ENCODE measurements at regions not wholly inside any gene's neighbourhood (a gene's known extent, or its start where the extent isn't known, plus 50 kb on each side); places are given as distances from the start of the nearest gene placed in this dataset.

- POLR2A ChIA-PET = no interaction called here
- ATAC-seq (no peak), DNase-seq (ENCODE audit: low read depth, low spot score) (no peak)
- TF ChIP-seq TCF7L2 (IDR thresholded peaks at IDR 0.05; ENCODE audit: low read depth, low read length) (no peak), POLR2AphosphoS5 (IDR thresholded peaks at IDR 0.05; ENCODE audit: low read depth, low read length) (no peak), SIN3A (IDR thresholded peaks at IDR 0.05; ENCODE audit: borderline replicate concordance, insufficient read depth, low read depth, low read length) (no peak), CTCF (IDR thresholded peaks at IDR 0.05) (no peak)
- TF ChIP-seq, protein P1, sequence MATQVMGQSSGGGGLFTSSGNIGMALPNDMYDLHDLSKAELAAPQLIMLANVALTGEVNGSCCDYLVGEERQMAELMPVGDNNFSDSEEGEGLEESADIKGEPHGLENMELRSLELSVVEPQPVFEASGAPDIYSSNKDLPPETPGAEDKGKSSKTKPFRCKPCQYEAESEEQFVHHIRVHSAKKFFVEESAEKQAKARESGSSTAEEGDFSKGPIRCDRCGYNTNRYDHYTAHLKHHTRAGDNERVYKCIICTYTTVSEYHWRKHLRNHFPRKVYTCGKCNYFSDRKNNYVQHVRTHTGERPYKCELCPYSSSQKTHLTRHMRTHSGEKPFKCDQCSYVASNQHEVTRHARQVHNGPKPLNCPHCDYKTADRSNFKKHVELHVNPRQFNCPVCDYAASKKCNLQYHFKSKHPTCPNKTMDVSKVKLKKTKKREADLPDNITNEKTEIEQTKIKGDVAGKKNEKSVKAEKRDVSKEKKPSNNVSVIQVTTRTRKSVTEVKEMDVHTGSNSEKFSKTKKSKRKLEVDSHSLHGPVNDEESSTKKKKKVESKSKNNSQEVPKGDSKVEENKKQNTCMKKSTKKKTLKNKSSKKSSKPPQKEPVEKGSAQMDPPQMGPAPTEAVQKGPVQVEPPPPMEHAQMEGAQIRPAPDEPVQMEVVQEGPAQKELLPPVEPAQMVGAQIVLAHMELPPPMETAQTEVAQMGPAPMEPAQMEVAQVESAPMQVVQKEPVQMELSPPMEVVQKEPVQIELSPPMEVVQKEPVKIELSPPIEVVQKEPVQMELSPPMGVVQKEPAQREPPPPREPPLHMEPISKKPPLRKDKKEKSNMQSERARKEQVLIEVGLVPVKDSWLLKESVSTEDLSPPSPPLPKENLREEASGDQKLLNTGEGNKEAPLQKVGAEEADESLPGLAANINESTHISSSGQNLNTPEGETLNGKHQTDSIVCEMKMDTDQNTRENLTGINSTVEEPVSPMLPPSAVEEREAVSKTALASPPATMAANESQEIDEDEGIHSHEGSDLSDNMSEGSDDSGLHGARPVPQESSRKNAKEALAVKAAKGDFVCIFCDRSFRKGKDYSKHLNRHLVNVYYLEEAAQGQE (IDR thresholded peaks at IDR 0.05; ENCODE audit: insufficient read depth in 1 of 2, low read depth in 2 of 2, low read length in 1 of 2) = no peak
- Histone ChIP-seq H3K4me1 (ENCODE audit: control insufficient read depth, insufficient read depth, low read length) (no peaks in the 10 kb centered on the region), H3K27ac (ENCODE audit: low read length) (no peak overlapping the region), H3K36me3 (ENCODE audit: control insufficient read depth, insufficient read depth, low read length) (no peaks in the 10 kb centered on the region), H3K27me3 (ENCODE audit: control insufficient read depth, insufficient read depth, low read length) (no peaks in the 10 kb centered on the region), H3K4me3 (ENCODE audit: low read depth in 2 of 2, low read length in 2 of 2) (no peak overlapping the region), H3K9me3 (ENCODE audit: control insufficient read depth, insufficient read depth, low read depth, low read length) (no peaks in the 10 kb centered on the region)
- intact Hi-C loops (cut with micrococcal nuclease; ENCODE audit: unreplicated experiment) (no loop called here), in situ Hi-C loops (cut with HindIII; ENCODE audit: low pct_unique_long_range_greater_than_20kb, low sequenced_read_pairs) (no loop called here)
- no TSS peak for BruUV-seq (replicated peaks)
- CTCF ChIA-PET = no interaction called here
Observed at GRCh38 chr11:92061456-92062062, 163.1 kb upstream of the FAT3 start.

DNA sequence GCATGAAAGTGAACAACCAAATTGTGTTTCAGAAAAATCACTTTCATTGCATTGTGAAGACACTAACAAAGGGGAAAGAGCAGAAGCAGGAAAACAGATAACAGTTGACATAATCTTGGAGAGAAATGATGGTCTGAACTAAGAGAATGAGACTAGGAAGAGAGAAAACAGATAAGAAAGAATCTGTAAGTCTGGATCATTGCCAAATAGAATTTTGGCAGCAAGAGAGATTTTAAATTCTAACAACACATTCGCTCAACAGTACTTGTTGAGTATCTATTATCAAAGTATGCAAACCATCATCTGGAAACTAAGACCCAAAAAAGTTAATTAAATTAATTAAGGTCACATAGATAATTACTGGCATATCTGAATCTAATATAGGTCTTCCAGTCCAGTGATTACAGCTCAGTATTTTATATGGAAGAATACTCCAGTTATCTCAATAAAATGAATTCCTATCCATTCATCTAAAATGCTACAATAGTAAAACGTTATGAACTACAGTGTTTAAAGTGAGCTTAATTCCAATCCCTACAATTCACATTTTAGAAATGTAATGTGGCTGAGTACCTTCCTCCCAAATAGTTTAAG lies 166.7 kb upstream of the FAT3 start:
- H3K27ac ChIP-seq (ENCODE audit: low read length) = no peak overlapping the region
- H3K36me3 ChIP-seq (ENCODE audit: control insufficient read depth, insufficient read depth, low read length) = no peaks in the 10 kb centered on the region
- H3K9me3 ChIP-seq (ENCODE audit: control insufficient read depth, insufficient read depth, low read depth, low read length) = no peaks in the 10 kb centered on the region
- in situ Hi-C loops (cut with HindIII; ENCODE audit: low pct_unique_long_range_greater_than_20kb, low sequenced_read_pairs) = no loop called here
- no peak overlapping the region for H3K4me3 ChIP-seq (ENCODE audit: low read depth in 2 of 2, low read length in 2 of 2)
- no TSS peak for BruUV-seq (replicated peaks)
- no peak for TF ChIP-seq SIN3A (IDR thresholded peaks at IDR 0.05; ENCODE audit: borderline replicate concordance, insufficient read depth, low read depth, low read length)
- ChIA-PET CTCF (no interaction called here), POLR2A (no interaction called here)
- ATAC-seq = no peak
- intact Hi-C loops (cut with micrococcal nuclease; ENCODE audit: unreplicated experiment) = no loop called here
- H3K4me1 ChIP-seq (ENCODE audit: control insufficient read depth, insufficient read depth, low read length) = no peaks in the 10 kb centered on the region
- H3K27me3 ChIP-seq (ENCODE audit: control insufficient read depth, insufficient read depth, low read length) = no peaks in the 10 kb centered on the region
- no peak for DNase-seq (ENCODE audit: low read depth, low spot score)

DNA sequence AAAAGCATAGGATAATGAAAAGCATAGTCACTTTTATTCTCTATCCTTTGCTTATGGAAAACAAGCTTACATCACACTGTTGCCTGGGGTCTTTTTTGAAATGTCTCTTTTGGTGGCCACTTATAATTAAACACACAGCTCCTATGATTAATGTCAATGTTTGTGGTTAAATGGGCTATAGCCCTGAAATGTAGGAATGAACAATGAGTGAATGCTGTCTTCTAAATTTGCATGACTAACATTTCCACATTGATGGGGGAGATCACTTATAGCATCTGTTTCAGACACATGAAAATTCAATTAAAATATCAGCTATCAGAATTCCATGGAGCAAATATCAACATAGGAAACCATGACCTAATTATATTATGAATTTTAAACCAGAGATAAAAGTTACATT lies 171.4 kb upstream of the FAT3 start:
- ATAC-seq = no peak
- POLR2A ChIA-PET = no interaction called here
- Histone ChIP-seq H3K27ac (ENCODE audit: low read length) (no peak overlapping the region), H3K27me3 (ENCODE audit: control insufficient read depth, insufficient read depth, low read length) (no peaks in the 10 kb centered on the region), H3K36me3 (ENCODE audit: control insufficient read depth, insufficient read depth, low read length) (no peaks in the 10 kb centered on the region), H3K4me1 (ENCODE audit: control insufficient read depth, insufficient read depth, low read length) (no peaks in the 10 kb centered on the region), H3K4me3 (ENCODE audit: low read depth in 2 of 2, low read length in 2 of 2) (no peak overlapping the region), H3K9me3 (ENCODE audit: control insufficient read depth, insufficient read depth, low read depth, low read length) (no peaks in the 10 kb centered on the region)
- CTCF ChIA-PET = no interaction called here
- TF ChIP-seq, protein P1 (IDR thresholded peaks at IDR 0.05; ENCODE audit: insufficient read depth in 1 of 2, low read depth in 2 of 2, low read length in 1 of 2) = no peak
- no peak for TF ChIP-seq CTCF (IDR thresholded peaks at IDR 0.05)
- TF ChIP-seq SIN3A (IDR thresholded peaks at IDR 0.05; ENCODE audit: borderline replicate concordance, insufficient read depth, low read depth, low read length) = no peak
- no peak for TF ChIP-seq POLR2AphosphoS5 (IDR thresholded peaks at IDR 0.05; ENCODE audit: low read depth, low read length)
- no peak for TF ChIP-seq TCF7L2 (IDR thresholded peaks at IDR 0.05; ENCODE audit: low read depth, low read length)
- intact Hi-C loops (cut with micrococcal nuclease; ENCODE audit: unreplicated experiment) = no loop called here
- DNase-seq (ENCODE audit: low read depth, low spot score) = no peak
- no TSS peak for BruUV-seq (replicated peaks)
- in situ Hi-C loops (cut with HindIII; ENCODE audit: low pct_unique_long_range_greater_than_20kb, low sequenced_read_pairs) = no loop called here
